ENCODE measurements at regions not wholly inside any gene's neighbourhood (a gene's known extent, or its start where the extent isn't known, plus 50 kb on each side); places are given as distances from the start of the nearest gene placed in this dataset.

DNA sequence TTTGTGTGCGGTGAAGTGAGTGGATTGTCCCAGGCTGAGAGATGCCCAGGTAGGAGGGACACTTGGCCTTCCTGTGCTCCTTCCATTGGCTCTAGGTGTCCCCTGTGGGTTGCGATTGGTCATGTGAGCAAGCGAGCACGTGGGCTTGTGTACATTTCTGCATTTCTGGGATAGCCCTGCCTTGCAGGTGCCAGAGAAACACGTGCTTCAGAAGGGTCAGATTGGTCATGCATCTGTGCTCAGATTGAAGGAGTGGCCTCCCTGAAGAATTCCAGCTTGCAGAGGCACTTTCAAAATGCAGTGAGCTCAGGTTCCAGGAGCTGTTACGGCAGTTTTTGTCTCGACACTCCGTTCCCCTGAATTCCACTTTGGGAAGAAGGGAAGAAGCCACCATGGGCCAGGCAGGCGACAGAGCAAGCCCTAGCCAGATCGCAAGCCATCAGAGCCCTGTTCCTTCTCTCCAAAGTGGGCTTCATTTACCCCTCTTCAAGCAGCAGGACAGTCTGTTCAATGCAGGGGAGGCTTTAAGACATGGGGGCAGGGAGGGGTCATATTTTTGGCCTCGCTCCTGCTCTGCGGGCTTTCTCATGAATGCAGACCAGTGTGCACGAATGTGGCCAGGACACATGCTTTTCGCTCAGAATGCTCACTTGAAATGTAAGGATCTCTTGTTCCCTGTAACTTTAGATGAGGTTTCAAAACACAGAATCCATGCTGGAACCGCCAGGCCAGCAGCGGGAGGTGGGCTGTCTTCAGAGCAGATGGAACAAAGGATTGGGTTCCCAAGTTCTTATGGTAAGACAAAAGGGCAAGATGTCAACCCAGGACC, 78.6 kb upstream of the AKAP12 start:
- H3K9ac ChIP-seq (ENCODE audit: insufficient read depth, low read length, poor library complexity, severe bottlenecking) = no peak overlapping the region
- no peaks in the 10 kb centered on the region for H3K27me3 ChIP-seq (ENCODE audit: control insufficient read depth in 2 of 2, insufficient read depth in 2 of 2, low read length in 2 of 2)
- H3K4me2 ChIP-seq (replicated peaks; ENCODE audit: extremely low read depth, low read length, poor library complexity, severe bottlenecking) = no peak overlapping the region
- H2AFZ ChIP-seq (ENCODE audit: insufficient read depth, low read depth, low read length, poor library complexity, severe bottlenecking) = no peak overlapping the region
- no peaks in the 10 kb centered on the region for H3K4me1 ChIP-seq (ENCODE audit: control insufficient read depth in 1 of 2, insufficient read depth in 2 of 2, low read length in 2 of 2)
- intact Hi-C loops (cut with micrococcal nuclease) = no loop called here
- no peak for DNase-seq
- no peaks in the 10 kb centered on the region for H3K4me1 Mint-ChIP-seq
- H3K4me3 Mint-ChIP-seq = no peak overlapping the region
- TF ChIP-seq, protein P1, sequence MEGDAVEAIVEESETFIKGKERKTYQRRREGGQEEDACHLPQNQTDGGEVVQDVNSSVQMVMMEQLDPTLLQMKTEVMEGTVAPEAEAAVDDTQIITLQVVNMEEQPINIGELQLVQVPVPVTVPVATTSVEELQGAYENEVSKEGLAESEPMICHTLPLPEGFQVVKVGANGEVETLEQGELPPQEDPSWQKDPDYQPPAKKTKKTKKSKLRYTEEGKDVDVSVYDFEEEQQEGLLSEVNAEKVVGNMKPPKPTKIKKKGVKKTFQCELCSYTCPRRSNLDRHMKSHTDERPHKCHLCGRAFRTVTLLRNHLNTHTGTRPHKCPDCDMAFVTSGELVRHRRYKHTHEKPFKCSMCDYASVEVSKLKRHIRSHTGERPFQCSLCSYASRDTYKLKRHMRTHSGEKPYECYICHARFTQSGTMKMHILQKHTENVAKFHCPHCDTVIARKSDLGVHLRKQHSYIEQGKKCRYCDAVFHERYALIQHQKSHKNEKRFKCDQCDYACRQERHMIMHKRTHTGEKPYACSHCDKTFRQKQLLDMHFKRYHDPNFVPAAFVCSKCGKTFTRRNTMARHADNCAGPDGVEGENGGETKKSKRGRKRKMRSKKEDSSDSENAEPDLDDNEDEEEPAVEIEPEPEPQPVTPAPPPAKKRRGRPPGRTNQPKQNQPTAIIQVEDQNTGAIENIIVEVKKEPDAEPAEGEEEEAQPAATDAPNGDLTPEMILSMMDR (IDR thresholded peaks at IDR 0.05) = no peak
- H3K9me3 ChIP-seq (replicated peaks in 1 of 2; ENCODE audit: control insufficient read depth in 1 of 2, insufficient read depth in 1 of 2, low read length in 2 of 2) = no peaks in the 10 kb centered on the region
- peaks cover 0 to 2% (median 0%) of the 10 kb centered on the region in 7 donors for H3K9me3 Mint-ChIP-seq
- H3K79me2 ChIP-seq (ENCODE audit: insufficient read depth, low read length) = no peaks in the 10 kb centered on the region
- H3K27ac Mint-ChIP-seq = peak overlapping the region in 1 of 7 donors; percentile 41
- H3K36me3 ChIP-seq (replicated peaks in 1 of 2; ENCODE audit: control insufficient read depth in 1 of 2, insufficient read depth in 2 of 2, low read length in 2 of 2) = no peaks in the 10 kb centered on the region
- H4K20me1 ChIP-seq (ENCODE audit: insufficient read depth, low read length) = no peaks in the 10 kb centered on the region
- WGBS (ENCODE audit: insufficient coverage) = 83% methylated on average over 11 of the region's 16 CpGs
- peaks cover 2 to 4% (median 3%) of the 10 kb centered on the region in 3 donors for H3K27me3 Mint-ChIP-seq (ENCODE audit: low read depth in 3 of 3)
- no peak overlapping the region for H3K27ac ChIP-seq (ENCODE audit: low read depth in 1 of 2, low read length in 2 of 2)
- no peak overlapping the region for H3K4me3 ChIP-seq (replicated peaks in 1 of 3; ENCODE audit: low read depth in 2 of 3, low read length in 3 of 3)
- no peaks in the 10 kb centered on the region for H3K36me3 Mint-ChIP-seq

DNA sequence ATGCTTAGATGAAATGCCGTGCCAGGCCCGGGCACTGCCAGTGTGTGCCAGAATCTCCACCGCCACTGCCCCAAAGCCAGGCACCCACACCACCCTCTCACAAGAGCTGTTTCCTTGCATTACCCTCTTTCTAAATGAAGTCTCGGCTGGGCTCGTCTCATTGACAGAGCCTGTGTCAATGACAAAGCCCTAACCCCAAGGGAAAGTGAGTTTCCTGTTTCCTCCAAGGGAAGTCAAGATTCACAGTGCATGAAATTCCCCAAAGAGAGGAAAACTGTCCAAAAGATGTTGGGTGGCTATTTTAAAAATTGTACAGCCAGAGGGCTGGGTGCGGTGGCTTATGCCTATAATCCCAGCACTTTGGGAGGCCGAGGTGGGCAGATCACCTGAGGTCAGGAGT, 75.4 kb upstream of the AKAP12 start:
- no peak for DNase-seq
- Mint-ChIP-seq H3K4me1 (no peaks in the 10 kb centered on the region), H3K9me3 (peaks cover 0 to 2% (median 0%) of the 10 kb centered on the region in 7 donors), H3K27ac (no peak overlapping the region), H3K27me3 (ENCODE audit: low read depth in 3 of 3) (peaks cover 2 to 5% (median 3%) of the 10 kb centered on the region in 3 donors), H3K36me3 (no peaks in the 10 kb centered on the region), H3K4me3 (no peak overlapping the region)
- Histone ChIP-seq H3K9ac (ENCODE audit: insufficient read depth, low read length, poor library complexity, severe bottlenecking) (no peak overlapping the region), H3K27me3 (ENCODE audit: control insufficient read depth in 2 of 2, insufficient read depth in 2 of 2, low read length in 2 of 2) (no peaks in the 10 kb centered on the region), H2AFZ (ENCODE audit: insufficient read depth, low read depth, low read length, poor library complexity, severe bottlenecking) (no peak overlapping the region), H3K4me2 (replicated peaks; ENCODE audit: extremely low read depth, low read length, poor library complexity, severe bottlenecking) (no peak overlapping the region), H3K4me3 (replicated peaks in 1 of 3; ENCODE audit: low read depth in 2 of 3, low read length in 3 of 3) (no peak overlapping the region), H4K20me1 (ENCODE audit: insufficient read depth, low read length) (no peaks in the 10 kb centered on the region), H3K4me1 (ENCODE audit: control insufficient read depth in 1 of 2, insufficient read depth in 2 of 2, low read length in 2 of 2) (no peaks in the 10 kb centered on the region), H3K36me3 (replicated peaks in 1 of 2; ENCODE audit: control insufficient read depth in 1 of 2, insufficient read depth in 2 of 2, low read length in 2 of 2) (no peaks in the 10 kb centered on the region), H3K9me3 (replicated peaks in 1 of 2; ENCODE audit: control insufficient read depth in 1 of 2, insufficient read depth in 1 of 2, low read length in 2 of 2) (no peaks in the 10 kb centered on the region), H3K79me2 (ENCODE audit: insufficient read depth, low read length) (no peaks in the 10 kb centered on the region), H3K27ac (ENCODE audit: low read depth in 1 of 2, low read length in 2 of 2) (no peak overlapping the region)
- intact Hi-C loops (cut with micrococcal nuclease) = no loop called here
- WGBS (ENCODE audit: insufficient coverage) = 92% methylated on average over 2 of the region's 7 CpGs
- TF ChIP-seq, protein P1 (IDR thresholded peaks at IDR 0.05) = no peak

All from CD14-positive monocyte (primary cell).